ENCODE measurements at regions not wholly inside any gene's neighbourhood (a gene's known extent, or its start where the extent isn't known, plus 50 kb on each side); places are given as distances from the start of the nearest gene placed in this dataset.

DNA sequence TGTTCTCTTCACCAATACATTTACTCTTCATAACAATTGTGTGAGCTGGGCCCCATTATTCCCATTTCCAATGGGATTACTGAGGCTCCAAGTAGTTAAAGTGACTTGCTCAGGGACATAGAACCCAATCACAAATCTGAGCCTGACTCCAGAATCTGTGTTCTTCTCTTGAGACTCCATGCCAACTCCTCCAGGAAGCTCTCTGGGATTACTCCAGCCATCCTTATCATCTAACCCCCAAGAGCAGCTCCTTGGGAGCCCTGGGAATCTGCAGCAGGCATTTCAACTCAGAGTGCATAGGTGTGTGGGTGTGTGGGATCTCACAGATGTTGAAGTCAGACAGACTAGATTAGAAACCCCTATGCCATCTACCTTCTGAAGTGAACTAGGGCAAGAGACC, 131.4 kb upstream of the BOD1 start:
- Mint-ChIP-seq H3K27ac (no peak overlapping the region), H3K9me3 (no peaks in the 10 kb centered on the region), H3K36me3 (ENCODE audit: low read depth) (no peaks in the 10 kb centered on the region), H3K4me1 (ENCODE audit: low read depth) (no peaks in the 10 kb centered on the region), H3K4me3 (no peak overlapping the region), H3K27me3 (peaks cover 7% of the 10 kb centered on the region)
- H3K36me3 ChIP-seq (ENCODE audit: insufficient read depth, low read length), result no peaks in the 10 kb centered on the region
- H3K27ac ChIP-seq (ENCODE audit: low read depth in 1 of 2, low read length in 2 of 2), result no peak overlapping the region
- no peak for ATAC-seq (ENCODE audit: poor library complexity)
- H3K9me3 ChIP-seq (ENCODE audit: control insufficient read depth in 1 of 2, insufficient read depth in 1 of 2, low read length in 2 of 2), result no peaks in the 10 kb centered on the region
- H3K4me3 ChIP-seq (ENCODE audit: low read length), result no peak overlapping the region
- TF ChIP-seq, protein P1, sequence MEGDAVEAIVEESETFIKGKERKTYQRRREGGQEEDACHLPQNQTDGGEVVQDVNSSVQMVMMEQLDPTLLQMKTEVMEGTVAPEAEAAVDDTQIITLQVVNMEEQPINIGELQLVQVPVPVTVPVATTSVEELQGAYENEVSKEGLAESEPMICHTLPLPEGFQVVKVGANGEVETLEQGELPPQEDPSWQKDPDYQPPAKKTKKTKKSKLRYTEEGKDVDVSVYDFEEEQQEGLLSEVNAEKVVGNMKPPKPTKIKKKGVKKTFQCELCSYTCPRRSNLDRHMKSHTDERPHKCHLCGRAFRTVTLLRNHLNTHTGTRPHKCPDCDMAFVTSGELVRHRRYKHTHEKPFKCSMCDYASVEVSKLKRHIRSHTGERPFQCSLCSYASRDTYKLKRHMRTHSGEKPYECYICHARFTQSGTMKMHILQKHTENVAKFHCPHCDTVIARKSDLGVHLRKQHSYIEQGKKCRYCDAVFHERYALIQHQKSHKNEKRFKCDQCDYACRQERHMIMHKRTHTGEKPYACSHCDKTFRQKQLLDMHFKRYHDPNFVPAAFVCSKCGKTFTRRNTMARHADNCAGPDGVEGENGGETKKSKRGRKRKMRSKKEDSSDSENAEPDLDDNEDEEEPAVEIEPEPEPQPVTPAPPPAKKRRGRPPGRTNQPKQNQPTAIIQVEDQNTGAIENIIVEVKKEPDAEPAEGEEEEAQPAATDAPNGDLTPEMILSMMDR (IDR thresholded peaks at IDR 0.05), result no peak
- DNase-seq, result no peak
- no peaks in the 10 kb centered on the region for H3K4me1 ChIP-seq (ENCODE audit: insufficient read depth, low read length)
- ChIA-PET CTCF (no interaction called here), POLR2A (no interaction called here)
- H3K27me3 ChIP-seq (ENCODE audit: control insufficient read depth in 1 of 2, insufficient read depth in 2 of 2, low read length in 2 of 2), result no peaks in the 10 kb centered on the region
- intact Hi-C loops (cut with DNase I, micrococcal nuclease), result no loop called here

DNA sequence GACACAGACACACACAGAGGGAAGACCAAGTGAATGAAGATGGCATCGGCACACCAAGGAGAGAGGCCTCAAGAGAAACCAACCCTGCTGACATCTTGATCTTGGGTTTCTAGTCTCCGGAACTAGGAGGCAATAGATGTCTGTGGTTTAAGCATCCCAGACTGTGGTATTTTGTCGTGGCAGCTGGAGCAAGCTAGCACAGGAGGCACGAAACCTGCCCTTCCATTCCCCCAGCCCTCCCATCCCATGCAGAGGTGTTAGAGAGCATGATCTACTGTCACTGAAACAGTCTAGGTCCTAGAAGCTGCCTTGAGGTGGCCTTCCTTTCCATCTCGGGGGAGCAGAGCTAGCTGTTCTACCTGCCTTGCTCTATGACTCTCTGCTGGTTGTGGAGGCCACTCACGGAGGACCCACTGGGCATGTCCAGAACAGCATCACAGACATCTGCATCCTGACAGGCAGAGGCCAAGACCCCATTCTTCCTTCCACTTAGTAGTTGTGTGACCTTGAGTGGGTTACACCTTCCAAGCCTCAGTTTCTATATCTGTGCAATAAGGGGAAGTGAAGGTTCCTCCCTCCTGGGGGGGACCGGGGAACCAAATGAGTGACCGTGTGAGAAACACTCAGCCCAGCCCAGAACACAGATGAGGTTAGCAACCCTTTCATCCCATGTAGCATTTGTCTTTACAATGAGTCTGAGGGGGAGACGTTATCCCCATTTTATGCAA, 134.3 kb upstream of the BOD1 start:
- ATAC-seq (ENCODE audit: poor library complexity) (no peak), DNase-seq (no peak)
- ChIA-PET CTCF (no interaction called here), POLR2A (no interaction called here)
- Mint-ChIP-seq H3K27me3 (peaks cover 7% of the 10 kb centered on the region), H3K36me3 (ENCODE audit: low read depth) (no peaks in the 10 kb centered on the region), H3K4me1 (ENCODE audit: low read depth) (no peaks in the 10 kb centered on the region), H3K27ac (no peak overlapping the region), H3K4me3 (no peak overlapping the region), H3K9me3 (no peaks in the 10 kb centered on the region)
- intact Hi-C loops (cut with DNase I, micrococcal nuclease), result no loop called here
- no peak overlapping the region for H3K27ac ChIP-seq (ENCODE audit: low read depth in 1 of 2, low read length in 2 of 2)
- H3K9me3 ChIP-seq (ENCODE audit: control insufficient read depth in 1 of 2, insufficient read depth in 1 of 2, low read length in 2 of 2), result no peaks in the 10 kb centered on the region
- H3K4me1 ChIP-seq (ENCODE audit: insufficient read depth, low read length), result no peaks in the 10 kb centered on the region
- H3K4me3 ChIP-seq (ENCODE audit: low read length), result no peak overlapping the region
- no peaks in the 10 kb centered on the region for H3K27me3 ChIP-seq (ENCODE audit: control insufficient read depth in 1 of 2, insufficient read depth in 2 of 2, low read length in 2 of 2)
- TF ChIP-seq, protein P1 (IDR thresholded peaks at IDR 0.05), result no peak
- H3K36me3 ChIP-seq (ENCODE audit: insufficient read depth, low read length), result no peaks in the 10 kb centered on the region

DNA sequence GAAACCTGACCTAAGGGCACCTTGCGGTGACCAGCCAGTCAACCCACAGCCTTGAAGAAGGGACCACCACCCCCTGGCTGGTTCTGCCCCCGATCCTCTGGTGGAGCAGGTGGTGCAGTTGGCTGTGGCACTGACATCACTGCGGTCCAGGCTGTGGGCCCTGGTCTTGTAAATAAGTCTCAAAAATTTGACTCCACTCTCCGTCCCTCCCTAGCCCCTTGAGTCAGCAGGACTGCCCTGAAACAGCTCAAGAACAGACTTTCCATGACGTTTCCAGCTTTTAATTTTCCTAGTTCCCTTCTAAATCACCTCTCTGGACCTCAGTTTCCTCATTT, 134.8 kb upstream of the BOD1 start:
- Mint-ChIP-seq H3K27me3 (peaks cover 7% of the 10 kb centered on the region), H3K9me3 (no peaks in the 10 kb centered on the region), H3K4me1 (ENCODE audit: low read depth) (no peaks in the 10 kb centered on the region), H3K4me3 (no peak overlapping the region), H3K27ac (no peak overlapping the region), H3K36me3 (ENCODE audit: low read depth) (no peaks in the 10 kb centered on the region)
- no peaks in the 10 kb centered on the region for H3K9me3 ChIP-seq (ENCODE audit: control insufficient read depth in 1 of 2, insufficient read depth in 1 of 2, low read length in 2 of 2)
- H3K4me1 ChIP-seq (ENCODE audit: insufficient read depth, low read length), result no peaks in the 10 kb centered on the region
- no peaks in the 10 kb centered on the region for H3K27me3 ChIP-seq (ENCODE audit: control insufficient read depth in 1 of 2, insufficient read depth in 2 of 2, low read length in 2 of 2)
- intact Hi-C loops (cut with DNase I, micrococcal nuclease), result no loop called here
- DNase-seq, result no peak
- POLR2A ChIA-PET, result no interaction called here
- no peak for ATAC-seq (ENCODE audit: poor library complexity)
- no peaks in the 10 kb centered on the region for H3K36me3 ChIP-seq (ENCODE audit: insufficient read depth, low read length)
- CTCF ChIA-PET, result no interaction called here
- TF ChIP-seq, protein P1 (IDR thresholded peaks at IDR 0.05), result no peak
- no peak overlapping the region for H3K4me3 ChIP-seq (ENCODE audit: low read length)
- H3K27ac ChIP-seq (ENCODE audit: low read depth in 1 of 2, low read length in 2 of 2), result no peak overlapping the region

All from CD4-positive, alpha-beta T cell (primary cell).